ENCODE measurements at regions not wholly inside any gene's neighbourhood (a gene's known extent, or its start where the extent isn't known, plus 50 kb on each side); places are given as distances from the start of the nearest gene placed in this dataset.

DNA sequence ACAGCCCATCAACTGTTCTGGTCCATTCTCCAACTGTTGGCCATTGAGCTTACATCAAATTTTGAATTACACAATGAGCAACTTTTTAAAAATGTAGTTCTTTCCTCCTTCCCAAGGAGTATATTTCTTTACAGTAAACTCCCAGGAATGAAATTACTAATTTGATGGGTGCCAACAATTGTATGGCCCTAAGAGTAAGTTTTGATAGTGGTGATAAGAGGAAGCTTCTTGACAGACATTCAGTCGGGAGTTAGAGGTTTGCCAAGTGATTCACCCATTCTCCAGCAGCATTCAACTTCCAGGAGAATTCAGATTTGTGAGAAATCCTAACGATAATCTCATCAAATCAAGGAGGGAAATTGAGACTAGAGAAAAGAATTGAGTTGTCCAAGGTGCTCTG lies 579.9 kb downstream of the ACTL7B start:
- TF ChIP-seq RBAK (CRISPR knock-in tag; IDR thresholded peaks at IDR 0.05) (no peak), ZNF773 (CRISPR knock-in tag; IDR thresholded peaks at IDR 0.05; ENCODE audit: borderline replicate concordance) (no peak), ZNF605 (CRISPR knock-in tag; IDR thresholded peaks at IDR 0.05) (no peak), SIN3B (IDR thresholded peaks at IDR 0.05; ENCODE audit: low read length) (no peak), STAG1 (CRISPR knock-in tag; IDR thresholded peaks at IDR 0.05) (no peak), NCOA1 (CRISPR knock-in tag; IDR thresholded peaks at IDR 0.05) (no peak), ESRRA (CRISPR knock-in tag; IDR thresholded peaks at IDR 0.05; ENCODE audit: low read depth) (no peak), ATF7-NPFF (CRISPR knock-in tag; IDR thresholded peaks at IDR 0.05; ENCODE audit: low read depth) (no peak), MED1 (CRISPR knock-in tag; IDR thresholded peaks at IDR 0.05) (no peak), CCDC6 (CRISPR knock-in tag; IDR thresholded peaks at IDR 0.05) (no peak), ZNF749 (CRISPR knock-in tag; IDR thresholded peaks at IDR 0.05; ENCODE audit: borderline replicate concordance) (no peak), ZNF563 (CRISPR knock-in tag; IDR thresholded peaks at IDR 0.05) (no peak), ZNF12 (CRISPR knock-in tag; IDR thresholded peaks at IDR 0.05) (no peak), SALL1 (CRISPR knock-in tag; IDR thresholded peaks at IDR 0.05) (no peak), ZSCAN20 (CRISPR knock-in tag; IDR thresholded peaks at IDR 0.05; ENCODE audit: borderline replicate concordance) (no peak), ZFY (CRISPR knock-in tag; IDR thresholded peaks at IDR 0.05) (no peak), BRCA1 (CRISPR knock-in tag; IDR thresholded peaks at IDR 0.05) (no peak), PRPF4 (IDR thresholded peaks at IDR 0.05; ENCODE audit: low read depth, low read length, poor library complexity, severe bottlenecking) (no peak)
- TF ChIP-seq, protein P1, sequence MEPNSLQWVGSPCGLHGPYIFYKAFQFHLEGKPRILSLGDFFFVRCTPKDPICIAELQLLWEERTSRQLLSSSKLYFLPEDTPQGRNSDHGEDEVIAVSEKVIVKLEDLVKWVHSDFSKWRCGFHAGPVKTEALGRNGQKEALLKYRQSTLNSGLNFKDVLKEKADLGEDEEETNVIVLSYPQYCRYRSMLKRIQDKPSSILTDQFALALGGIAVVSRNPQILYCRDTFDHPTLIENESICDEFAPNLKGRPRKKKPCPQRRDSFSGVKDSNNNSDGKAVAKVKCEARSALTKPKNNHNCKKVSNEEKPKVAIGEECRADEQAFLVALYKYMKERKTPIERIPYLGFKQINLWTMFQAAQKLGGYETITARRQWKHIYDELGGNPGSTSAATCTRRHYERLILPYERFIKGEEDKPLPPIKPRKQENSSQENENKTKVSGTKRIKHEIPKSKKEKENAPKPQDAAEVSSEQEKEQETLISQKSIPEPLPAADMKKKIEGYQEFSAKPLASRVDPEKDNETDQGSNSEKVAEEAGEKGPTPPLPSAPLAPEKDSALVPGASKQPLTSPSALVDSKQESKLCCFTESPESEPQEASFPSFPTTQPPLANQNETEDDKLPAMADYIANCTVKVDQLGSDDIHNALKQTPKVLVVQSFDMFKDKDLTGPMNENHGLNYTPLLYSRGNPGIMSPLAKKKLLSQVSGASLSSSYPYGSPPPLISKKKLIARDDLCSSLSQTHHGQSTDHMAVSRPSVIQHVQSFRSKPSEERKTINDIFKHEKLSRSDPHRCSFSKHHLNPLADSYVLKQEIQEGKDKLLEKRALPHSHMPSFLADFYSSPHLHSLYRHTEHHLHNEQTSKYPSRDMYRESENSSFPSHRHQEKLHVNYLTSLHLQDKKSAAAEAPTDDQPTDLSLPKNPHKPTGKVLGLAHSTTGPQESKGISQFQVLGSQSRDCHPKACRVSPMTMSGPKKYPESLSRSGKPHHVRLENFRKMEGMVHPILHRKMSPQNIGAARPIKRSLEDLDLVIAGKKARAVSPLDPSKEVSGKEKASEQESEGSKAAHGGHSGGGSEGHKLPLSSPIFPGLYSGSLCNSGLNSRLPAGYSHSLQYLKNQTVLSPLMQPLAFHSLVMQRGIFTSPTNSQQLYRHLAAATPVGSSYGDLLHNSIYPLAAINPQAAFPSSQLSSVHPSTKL (CRISPR knock-in tag; IDR thresholded peaks at IDR 0.05) = no peak
- TF ChIP-seq, protein P2, sequence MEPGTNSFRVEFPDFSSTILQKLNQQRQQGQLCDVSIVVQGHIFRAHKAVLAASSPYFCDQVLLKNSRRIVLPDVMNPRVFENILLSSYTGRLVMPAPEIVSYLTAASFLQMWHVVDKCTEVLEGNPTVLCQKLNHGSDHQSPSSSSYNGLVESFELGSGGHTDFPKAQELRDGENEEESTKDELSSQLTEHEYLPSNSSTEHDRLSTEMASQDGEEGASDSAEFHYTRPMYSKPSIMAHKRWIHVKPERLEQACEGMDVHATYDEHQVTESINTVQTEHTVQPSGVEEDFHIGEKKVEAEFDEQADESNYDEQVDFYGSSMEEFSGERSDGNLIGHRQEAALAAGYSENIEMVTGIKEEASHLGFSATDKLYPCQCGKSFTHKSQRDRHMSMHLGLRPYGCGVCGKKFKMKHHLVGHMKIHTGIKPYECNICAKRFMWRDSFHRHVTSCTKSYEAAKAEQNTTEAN (CRISPR knock-in tag; conservative IDR thresholded peaks at IDR 0.05) = no peak
- in situ Hi-C loops (cut with HindIII; ENCODE audit: extremely low pct_ligation_motif_present, low pct_unique_long_range_greater_than_20kb) (loop anchor here (10.0 kb wide), 1 partner anchor 801 kb away; no protein-coding TSS in a partner anchor), intact Hi-C loops (cut with micrococcal nuclease; ENCODE audit: unreplicated experiment) (no loop called here)
- Histone ChIP-seq H3K9me3 (ENCODE audit: low read length) (no peaks in the 10 kb centered on the region), H3K4me3 (replicated peaks in 1 of 3; ENCODE audit: insufficient read depth in 1 of 3, low read depth in 2 of 3, low read length in 3 of 3) (no peak overlapping the region), H3K36me3 (replicated peaks in 1 of 2; ENCODE audit: control insufficient read depth in 1 of 2, insufficient read depth in 2 of 2, low read length in 2 of 2) (no peaks in the 10 kb centered on the region), H3K9ac (ENCODE audit: insufficient read depth, low read depth, low read length) (no peak overlapping the region), H3K4me1 (ENCODE audit: insufficient read depth, low read length) (peaks cover 10% of the 10 kb centered on the region), H4K20me1 (ENCODE audit: insufficient read depth, low read length) (no peaks in the 10 kb centered on the region), H2AFZ (ENCODE audit: low read length) (no peak overlapping the region), H3K4me2 (ENCODE audit: low read depth, low read length) (no peak overlapping the region), H3K27me3 (ENCODE audit: control insufficient read depth in 1 of 2, insufficient read depth in 2 of 2, low read length in 2 of 2) (no peaks in the 10 kb centered on the region), H3K27ac (ENCODE audit: extremely low read length, insufficient read depth, low read length) (no peak overlapping the region), H3K79me2 (ENCODE audit: insufficient read depth, low read length) (no peaks in the 10 kb centered on the region)
- FAIRE-seq = no peak
- BruUV-seq (replicated peaks) = no TSS peak
- ChIA-PET CTCF (ENCODE audit: low intra/inter-chr PET ratio, low total read pairs) (no interaction called here), POLR2A (no interaction called here)
- DNase-seq (ENCODE audit: low spot score) = no peak
- ATAC-seq = no peak
- WGBS (ENCODE audit: low lambda C conversion rate) = 0% methylated on average over 2 of the region's 2 CpGs

All from HepG2 (cell line).